ENCODE measurements at regions not wholly inside any gene's neighbourhood (a gene's known extent, or its start where the extent isn't known, plus 50 kb on each side); places are given as distances from the start of the nearest gene placed in this dataset.

DNA sequence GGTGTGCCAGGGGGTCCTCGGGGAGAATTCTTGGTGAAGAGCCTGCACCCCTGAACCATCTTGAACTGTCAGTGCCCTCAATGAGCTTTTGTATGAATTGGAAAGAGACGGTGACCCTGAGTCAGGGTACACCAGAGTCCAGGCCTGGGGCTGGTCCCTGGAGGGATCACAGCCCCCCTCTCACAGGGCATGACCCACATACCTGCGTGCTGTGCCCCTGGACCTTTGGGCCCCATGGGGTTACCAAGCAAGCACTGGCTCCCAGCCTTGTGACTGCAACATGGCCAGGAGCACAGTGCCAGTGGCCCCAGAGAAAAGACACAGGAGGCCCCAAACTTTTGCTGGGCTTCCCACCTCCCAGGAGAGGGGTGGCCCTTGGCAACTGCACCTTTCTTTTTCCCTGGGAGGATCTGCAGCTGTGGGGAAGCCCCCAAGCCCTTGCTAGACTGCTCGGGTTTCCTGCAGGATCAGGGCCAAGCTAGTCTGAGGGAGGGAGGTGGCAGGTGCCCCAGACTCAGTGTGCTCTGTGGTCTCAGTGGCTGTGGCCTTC is 153.5 kb downstream of the ZNF248 start:
- H3K27me3 Mint-ChIP-seq = no peaks in the 10 kb centered on the region
- DNase-seq (no peak), ATAC-seq (no peak)
- CTCF ChIA-PET = no interaction called here
- no peaks in the 10 kb centered on the region for H3K4me1 Mint-ChIP-seq
- H3K9me3 Mint-ChIP-seq (ENCODE audit: low read depth) = no peaks in the 10 kb centered on the region
- no peak overlapping the region for H3K27ac Mint-ChIP-seq
- no peaks in the 10 kb centered on the region for H3K36me3 Mint-ChIP-seq
- no peak overlapping the region for H3K4me3 Mint-ChIP-seq

- Mint-ChIP-seq H3K9me3 (ENCODE audit: low read depth) (no peaks in the 10 kb centered on the region), H3K4me3 (no peak overlapping the region), H3K4me1 (no peaks in the 10 kb centered on the region), H3K27ac (no peak overlapping the region), H3K27me3 (no peaks in the 10 kb centered on the region), H3K36me3 (no peaks in the 10 kb centered on the region)
- DNase-seq (no peak), ATAC-seq (no peak)
- CTCF ChIA-PET = no interaction called here
These were observed 154.3 kb downstream of the ZNF248 start for GRCh38 chr10:37703114-37703513.

- no peaks in the 10 kb centered on the region for H3K9me3 Mint-ChIP-seq (ENCODE audit: low read depth)
- H3K4me3 Mint-ChIP-seq = no peak overlapping the region
- CTCF ChIA-PET = no interaction called here
- no peaks in the 10 kb centered on the region for H3K4me1 Mint-ChIP-seq
- no peak overlapping the region for H3K27ac Mint-ChIP-seq
- no peaks in the 10 kb centered on the region for H3K36me3 Mint-ChIP-seq
- ATAC-seq (no peak), DNase-seq (no peak)
- H3K27me3 Mint-ChIP-seq = no peaks in the 10 kb centered on the region
These were observed 155.5 kb downstream of the ZNF248 start for GRCh38 chr10:37701781-37702493.

DNA sequence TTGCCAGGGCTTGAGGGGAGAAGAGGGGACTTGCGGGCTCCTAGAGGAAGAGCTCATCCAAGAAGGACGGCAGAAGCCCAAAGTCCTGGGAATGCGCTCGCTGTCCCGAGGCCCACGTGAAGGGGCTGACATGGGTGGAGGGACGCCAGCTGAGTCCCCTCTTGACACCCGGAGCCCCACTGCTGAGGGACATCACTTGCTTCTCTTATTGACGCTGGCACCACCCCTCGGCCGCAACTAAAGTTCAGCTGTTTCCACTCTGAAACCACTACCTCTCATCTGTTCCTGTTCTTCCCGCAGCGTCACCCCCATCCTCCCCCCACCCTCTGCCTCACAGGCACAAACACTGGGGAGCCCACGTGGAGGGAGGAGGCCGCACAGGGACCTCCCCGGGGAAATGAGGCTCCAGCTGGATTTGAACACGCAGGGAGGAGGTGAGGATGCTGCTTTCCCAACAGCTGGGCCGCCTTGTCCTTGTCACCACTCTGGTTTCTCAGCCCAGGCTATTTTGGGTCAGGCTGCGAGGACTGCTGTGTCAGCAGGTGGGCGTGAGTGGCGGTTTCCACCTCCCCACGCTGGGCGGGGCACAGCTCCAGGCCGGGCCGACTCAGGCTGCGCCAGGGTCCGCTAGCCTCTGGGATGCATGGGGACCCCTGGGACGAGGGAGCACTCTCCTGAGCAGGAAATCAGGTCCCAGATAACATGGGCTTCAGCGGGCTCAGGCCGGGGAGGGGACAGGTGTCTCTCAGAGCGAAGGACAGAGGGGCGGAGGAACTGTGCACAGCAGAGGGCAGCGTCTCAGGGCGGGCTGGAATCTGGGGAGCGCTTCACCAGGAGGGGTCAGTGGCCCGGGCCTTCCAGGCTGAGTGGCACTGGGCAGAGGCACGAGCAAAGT is 156.3 kb downstream of the ZNF248 start:
- no peaks in the 10 kb centered on the region for H3K9me3 Mint-ChIP-seq (ENCODE audit: low read depth)
- no peaks in the 10 kb centered on the region for H3K36me3 Mint-ChIP-seq
- no peak overlapping the region for H3K27ac Mint-ChIP-seq
- no peak overlapping the region for H3K4me3 Mint-ChIP-seq
- H3K4me1 Mint-ChIP-seq = no peaks in the 10 kb centered on the region
- DNase-seq = no peak
- H3K27me3 Mint-ChIP-seq = no peaks in the 10 kb centered on the region
- no peak for ATAC-seq
- CTCF ChIA-PET = no interaction called here

GRCh38 chr10:37687581-37687980 is 169.8 kb downstream of the ZNF248 start:
- no peak for DNase-seq
- no peak overlapping the region for H3K4me3 Mint-ChIP-seq
- H3K4me1 Mint-ChIP-seq = no peaks in the 10 kb centered on the region
- ATAC-seq = no peak
- H3K36me3 Mint-ChIP-seq = no peaks in the 10 kb centered on the region
- no peaks in the 10 kb centered on the region for H3K27me3 Mint-ChIP-seq
- H3K9me3 Mint-ChIP-seq (ENCODE audit: low read depth) = peaks cover 12% of the 10 kb centered on the region
- H3K27ac Mint-ChIP-seq = no peak overlapping the region
- CTCF ChIA-PET = no interaction called here

DNA sequence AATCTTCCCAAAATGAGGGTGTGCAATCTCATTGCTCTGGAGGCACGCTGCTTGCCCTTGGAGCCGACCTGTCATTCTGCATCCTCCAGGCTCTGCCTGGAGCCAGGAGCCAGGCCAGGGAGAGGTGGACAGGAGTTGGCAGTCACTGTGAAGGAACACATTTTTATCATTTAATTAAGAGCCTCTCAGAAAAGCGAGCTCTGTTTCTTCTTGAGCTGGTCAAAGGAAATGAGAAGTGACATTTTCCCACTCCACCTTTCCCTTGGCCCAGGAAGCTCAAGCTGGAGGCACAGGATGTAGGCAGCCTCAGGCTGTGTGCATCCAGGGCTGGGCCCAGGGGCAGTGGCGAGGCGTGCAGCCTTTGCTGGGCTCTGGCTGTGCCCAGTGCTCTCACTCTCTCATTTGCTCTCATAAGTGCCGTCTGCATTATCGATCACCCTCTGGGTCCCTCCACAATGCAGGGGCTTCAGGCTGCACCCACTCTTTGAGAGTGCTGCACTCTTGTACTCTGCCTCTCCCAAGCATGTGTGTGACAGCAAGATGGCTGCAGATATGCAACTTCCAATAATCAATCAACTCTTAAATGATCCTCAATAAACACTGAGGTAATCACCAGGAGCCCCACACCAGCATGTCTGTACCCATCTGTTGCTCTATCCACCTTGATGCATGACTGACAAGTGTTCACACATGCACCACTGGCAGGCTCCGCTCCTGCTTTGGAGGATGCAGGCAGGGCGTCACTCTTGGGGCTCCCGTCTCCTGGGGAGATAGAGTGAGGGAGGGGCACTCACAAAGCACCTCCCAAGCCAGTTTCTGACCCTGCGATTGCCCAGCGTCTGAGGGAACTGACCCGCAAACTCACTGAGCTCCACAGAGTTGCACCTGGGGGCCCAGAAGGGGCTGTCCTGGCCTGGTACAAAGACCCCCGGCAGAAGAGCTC is 171.4 kb downstream of the ZNF248 start:
- Mint-ChIP-seq H3K27me3 (no peaks in the 10 kb centered on the region), H3K4me3 (no peak overlapping the region), H3K36me3 (no peaks in the 10 kb centered on the region), H3K4me1 (no peaks in the 10 kb centered on the region), H3K9me3 (ENCODE audit: low read depth) (peaks cover 19% of the 10 kb centered on the region), H3K27ac (no peak overlapping the region)
- CTCF ChIA-PET = no interaction called here
- DNase-seq (no peak), ATAC-seq (no peak)

DNA sequence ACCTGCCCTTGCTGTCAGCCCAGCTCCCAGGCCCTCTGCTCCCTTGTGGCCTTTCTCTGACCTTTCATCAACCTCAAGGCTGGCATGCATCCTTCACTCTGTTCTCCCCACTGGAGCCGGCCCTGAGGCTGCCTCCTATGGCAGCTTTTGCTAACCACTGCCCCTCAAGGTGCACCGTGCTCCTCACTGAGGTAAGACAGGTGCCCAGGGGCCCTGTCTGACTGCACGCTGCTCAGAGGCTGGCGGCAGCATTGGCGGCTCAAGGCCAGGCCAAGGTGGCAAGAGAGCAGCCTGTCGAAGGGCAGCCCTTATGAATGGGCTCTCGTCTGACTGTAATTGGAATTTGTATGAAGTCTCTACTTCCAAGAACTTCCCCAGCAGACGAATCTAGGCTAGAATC is 172.6 kb downstream of the ZNF248 start:
- peaks cover 20% of the 10 kb centered on the region for H3K9me3 Mint-ChIP-seq (ENCODE audit: low read depth)
- CTCF ChIA-PET = no interaction called here
- H3K27me3 Mint-ChIP-seq = no peaks in the 10 kb centered on the region
- DNase-seq (no peak), ATAC-seq (no peak)
- H3K4me3 Mint-ChIP-seq = no peak overlapping the region
- no peak overlapping the region for H3K27ac Mint-ChIP-seq
- no peaks in the 10 kb centered on the region for H3K36me3 Mint-ChIP-seq
- H3K4me1 Mint-ChIP-seq = no peaks in the 10 kb centered on the region

DNA sequence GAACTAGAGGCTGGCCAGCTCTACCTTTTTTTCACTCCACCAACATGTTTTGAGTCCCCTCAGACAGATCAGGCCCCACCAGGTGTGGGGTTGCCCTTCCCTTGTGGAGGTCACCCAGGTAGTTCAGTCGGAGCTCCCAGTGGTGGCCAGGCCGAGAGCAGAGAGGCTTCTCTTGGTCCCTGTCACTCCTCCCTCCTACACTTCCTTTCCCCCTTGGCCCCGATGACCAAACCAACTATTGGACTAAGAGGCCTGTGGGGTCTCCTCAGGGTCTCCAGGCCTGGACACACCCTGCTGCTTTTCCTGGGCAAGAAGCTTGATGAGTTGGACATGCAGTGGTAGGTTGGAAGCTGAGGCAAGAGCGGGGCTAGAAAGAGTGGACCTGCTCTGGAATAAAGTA is 174.8 kb downstream of the ZNF248 start:
- no peaks in the 10 kb centered on the region for H3K4me1 Mint-ChIP-seq
- ATAC-seq = no peak
- no peaks in the 10 kb centered on the region for H3K27me3 Mint-ChIP-seq
- no peak for DNase-seq
- no peak overlapping the region for H3K4me3 Mint-ChIP-seq
- H3K36me3 Mint-ChIP-seq = no peaks in the 10 kb centered on the region
- H3K27ac Mint-ChIP-seq = no peak overlapping the region
- CTCF ChIA-PET = no interaction called here
- H3K9me3 Mint-ChIP-seq (ENCODE audit: low read depth) = peaks cover 24% of the 10 kb centered on the region

- no peak for ATAC-seq
- no peaks in the 10 kb centered on the region for H3K36me3 Mint-ChIP-seq
- CTCF ChIA-PET = no interaction called here
- H3K27ac Mint-ChIP-seq = no peak overlapping the region
- no peak overlapping the region for H3K4me3 Mint-ChIP-seq
- H3K9me3 Mint-ChIP-seq (ENCODE audit: low read depth) = peaks cover 19% of the 10 kb centered on the region
- H3K4me1 Mint-ChIP-seq = no peaks in the 10 kb centered on the region
- H3K27me3 Mint-ChIP-seq = no peaks in the 10 kb centered on the region
- no peak for DNase-seq
These were observed 175.8 kb downstream of the ZNF248 start for GRCh38 chr10:37681617-37681999.

GRCh38 chr10:37680716-37681616 is 176.4 kb downstream of the ZNF248 start:
- ATAC-seq (no peak), DNase-seq (no peak)
- peaks cover 20% of the 10 kb centered on the region for H3K9me3 Mint-ChIP-seq (ENCODE audit: low read depth)
- no peaks in the 10 kb centered on the region for H3K4me1 Mint-ChIP-seq
- H3K36me3 Mint-ChIP-seq = no peaks in the 10 kb centered on the region
- no peaks in the 10 kb centered on the region for H3K27me3 Mint-ChIP-seq
- H3K27ac Mint-ChIP-seq = no peak overlapping the region
- no peak overlapping the region for H3K4me3 Mint-ChIP-seq
- CTCF ChIA-PET = no interaction called here

DNA sequence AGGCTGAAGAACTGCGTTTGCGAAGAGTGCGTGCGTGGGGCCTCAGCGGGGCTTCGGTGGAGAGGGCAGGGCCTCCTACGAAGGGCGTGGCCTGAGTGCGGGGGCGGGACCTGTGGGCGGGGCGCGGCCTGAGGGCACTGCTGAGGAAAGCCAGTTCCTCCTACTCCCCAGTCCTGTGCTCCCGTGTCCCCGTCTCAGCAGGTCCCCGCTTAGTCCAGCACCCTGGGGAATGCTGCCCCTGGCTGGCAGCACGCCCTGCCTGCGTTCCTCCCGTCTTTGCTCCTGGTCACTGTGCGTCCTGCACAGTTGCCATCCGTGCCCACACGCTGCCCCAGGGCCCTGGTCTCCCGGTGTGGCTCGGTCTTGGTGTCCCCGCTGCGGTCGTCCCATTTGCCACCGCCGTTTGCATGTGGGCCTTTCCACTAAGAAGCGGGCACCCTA is 177.1 kb downstream of the ZNF248 start:
- DNase-seq = no peak
- CTCF ChIA-PET = no interaction called here
- Mint-ChIP-seq H3K9me3 (ENCODE audit: low read depth) (peaks cover 16% of the 10 kb centered on the region), H3K27me3 (no peaks in the 10 kb centered on the region), H3K4me3 (no peak overlapping the region), H3K36me3 (no peaks in the 10 kb centered on the region), H3K4me1 (no peaks in the 10 kb centered on the region), H3K27ac (no peak overlapping the region)
- no peak for ATAC-seq

- H3K9me3 Mint-ChIP-seq (ENCODE audit: low read depth) = peaks cover 17% of the 10 kb centered on the region
- no peaks in the 10 kb centered on the region for H3K27me3 Mint-ChIP-seq
- H3K36me3 Mint-ChIP-seq = no peaks in the 10 kb centered on the region
- DNase-seq (no peak), ATAC-seq (no peak)
- no peaks in the 10 kb centered on the region for H3K4me1 Mint-ChIP-seq
- CTCF ChIA-PET = no interaction called here
- no peak overlapping the region for H3K4me3 Mint-ChIP-seq
- no peak overlapping the region for H3K27ac Mint-ChIP-seq
These were observed 177.9 kb downstream of the ZNF248 start for GRCh38 chr10:37679465-37679864.
